ENCODE measurements at regions not wholly inside any gene's neighbourhood (a gene's known extent, or its start where the extent isn't known, plus 50 kb on each side); places are given as distances from the start of the nearest gene placed in this dataset.

DNA sequence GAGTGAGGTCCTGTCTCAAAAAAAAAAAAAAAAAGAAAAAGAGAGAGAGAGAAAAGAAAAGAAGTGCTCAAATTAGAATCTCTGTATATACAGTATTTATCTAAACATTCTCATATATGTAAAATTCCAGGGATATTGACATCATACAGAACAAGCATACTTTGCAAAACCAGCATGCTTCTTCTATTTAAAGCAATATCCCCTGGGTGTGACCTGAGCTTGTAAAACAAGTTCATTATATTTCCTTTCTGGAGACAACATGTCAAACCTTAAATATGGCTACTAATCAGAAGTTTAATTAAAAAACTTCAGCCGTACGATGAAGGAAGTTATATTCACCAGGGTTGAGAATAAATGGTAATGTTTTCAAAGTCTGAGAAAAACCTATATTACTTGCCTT lies 175.8 kb upstream of the HMGA2 start:
- H3K4me3 ChIP-seq (ENCODE audit: low read depth, low read length) = no peak overlapping the region
- WGBS = 68% methylated on average over 2 of the region's 2 CpGs
- no peak for DNase-seq (ENCODE audit: extremely low spot score)
- H3K4me1 ChIP-seq (ENCODE audit: insufficient read depth) = no peaks in the 10 kb centered on the region
- no peaks in the 10 kb centered on the region for H3K36me3 ChIP-seq (ENCODE audit: insufficient read depth)
- no peak overlapping the region for H3K27ac ChIP-seq (ENCODE audit: low read depth)

DNA sequence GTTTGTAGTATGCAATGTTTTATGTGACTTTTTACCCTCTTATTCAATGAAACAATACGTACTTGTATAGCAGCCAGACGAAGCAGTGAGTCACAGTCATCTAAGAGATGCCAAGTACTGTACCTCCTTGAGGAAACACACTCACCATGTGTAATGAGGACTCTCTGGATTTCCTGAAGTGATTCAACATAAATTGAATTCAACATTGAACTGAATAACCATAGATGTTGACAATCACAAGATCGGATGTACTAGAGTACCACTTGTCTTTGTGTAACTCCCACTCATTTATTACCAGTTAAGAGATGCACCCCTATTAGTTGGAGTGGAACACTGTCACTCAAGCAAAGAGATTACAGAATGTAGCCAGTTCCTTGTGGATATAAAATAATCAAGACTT lies 175.2 kb upstream of the HMGA2 start:
- Histone ChIP-seq H3K4me1 (ENCODE audit: insufficient read depth) (no peaks in the 10 kb centered on the region), H3K4me3 (ENCODE audit: low read depth, low read length) (no peak overlapping the region), H3K36me3 (ENCODE audit: insufficient read depth) (no peaks in the 10 kb centered on the region), H3K27ac (ENCODE audit: low read depth) (no peak overlapping the region)
- 48% methylated on average over 3 of the region's 3 CpGs for WGBS
- DNase-seq (ENCODE audit: extremely low spot score) = peak; percentile 7

DNA sequence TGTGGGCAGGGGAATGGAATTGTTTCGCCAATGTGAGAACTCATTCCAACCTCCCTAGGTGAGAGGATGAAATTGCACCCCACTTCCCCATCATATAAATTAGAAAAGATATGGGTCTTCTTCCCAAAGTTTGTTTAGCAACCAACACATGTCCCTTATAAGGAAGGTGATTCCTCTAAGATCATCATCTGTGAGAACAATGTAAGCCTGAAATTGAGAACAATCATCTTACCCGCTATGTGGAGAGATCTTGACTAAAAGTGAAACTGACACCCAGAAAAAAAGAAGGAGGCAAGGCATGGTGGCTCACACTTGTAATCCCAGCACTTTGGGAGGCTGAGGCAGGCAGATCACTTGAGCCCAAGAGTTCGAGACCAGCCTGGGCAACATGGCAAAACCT lies 173.2 kb upstream of the HMGA2 start:
- Histone ChIP-seq H3K27ac (ENCODE audit: low read depth) (no peak overlapping the region), H3K4me1 (ENCODE audit: insufficient read depth) (no peaks in the 10 kb centered on the region), H3K4me3 (ENCODE audit: low read depth, low read length) (no peak overlapping the region), H3K36me3 (ENCODE audit: insufficient read depth) (no peaks in the 10 kb centered on the region)
- DNase-seq (ENCODE audit: extremely low spot score) = no peak
- 95% methylated on average over 3 of the region's 3 CpGs for WGBS

DNA sequence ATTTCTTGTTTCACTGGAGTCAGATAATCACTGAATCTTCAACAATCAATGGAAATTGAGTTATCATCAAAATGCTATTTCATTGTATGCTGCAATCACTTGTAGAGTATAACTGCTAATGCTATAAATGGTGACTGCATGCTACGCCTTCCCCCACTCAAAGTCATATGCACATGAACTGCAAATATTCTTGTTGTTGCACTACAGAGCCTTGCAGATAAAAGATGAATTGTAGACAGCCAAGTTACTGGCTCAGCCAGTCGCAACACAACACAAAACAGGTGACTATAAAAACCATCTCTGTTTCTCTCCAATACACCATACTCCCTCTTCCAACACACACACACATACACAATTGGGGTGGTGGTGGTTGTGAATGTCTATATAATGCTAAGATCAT lies 171.0 kb upstream of the HMGA2 start:
- DNase-seq (ENCODE audit: extremely low spot score) = no peak
- no peak overlapping the region for H3K4me3 ChIP-seq (ENCODE audit: low read depth, low read length)
- H3K36me3 ChIP-seq (ENCODE audit: insufficient read depth) = no peaks in the 10 kb centered on the region
- WGBS = 85% methylated on average over 2 of the region's 2 CpGs
- H3K27ac ChIP-seq (ENCODE audit: low read depth) = no peak overlapping the region
- H3K4me1 ChIP-seq (ENCODE audit: insufficient read depth) = no peaks in the 10 kb centered on the region

GRCh38 chr12:65653946-65654629 lies 170.2 kb upstream of the HMGA2 start:
- Histone ChIP-seq H3K4me3 (ENCODE audit: low read depth, low read length) (no peak overlapping the region), H3K27ac (ENCODE audit: low read depth) (no peak overlapping the region), H3K4me1 (ENCODE audit: insufficient read depth) (no peaks in the 10 kb centered on the region), H3K36me3 (ENCODE audit: insufficient read depth) (no peaks in the 10 kb centered on the region)
- WGBS = 78% methylated on average over 8 of the region's 8 CpGs
- no peak for DNase-seq (ENCODE audit: extremely low spot score)

GRCh38 chr12:65655074-65655493 lies 169.2 kb upstream of the HMGA2 start:
- H3K4me3 ChIP-seq (ENCODE audit: low read depth, low read length) = no peak overlapping the region
- no peaks in the 10 kb centered on the region for H3K4me1 ChIP-seq (ENCODE audit: insufficient read depth)
- WGBS = 79% methylated on average over 7 of the region's 7 CpGs
- H3K36me3 ChIP-seq (ENCODE audit: insufficient read depth) = no peaks in the 10 kb centered on the region
- no peak for DNase-seq (ENCODE audit: extremely low spot score)
- H3K27ac ChIP-seq (ENCODE audit: low read depth) = no peak overlapping the region

- H3K27ac ChIP-seq (ENCODE audit: low read depth) = no peak overlapping the region
- no peaks in the 10 kb centered on the region for H3K36me3 ChIP-seq (ENCODE audit: insufficient read depth)
- H3K4me1 ChIP-seq (ENCODE audit: insufficient read depth) = no peaks in the 10 kb centered on the region
- DNase-seq (ENCODE audit: extremely low spot score) = no peak
- H3K4me3 ChIP-seq (ENCODE audit: low read depth, low read length) = no peak overlapping the region
- WGBS = 95% methylated on average over 2 of the region's 2 CpGs
Measured at GRCh38 chr12:65656156-65656882, 168.0 kb upstream of the HMGA2 start.

GRCh38 chr12:65656891-65657351 lies 167.4 kb upstream of the HMGA2 start:
- H3K4me1 ChIP-seq (ENCODE audit: insufficient read depth) = no peaks in the 10 kb centered on the region
- no peak for DNase-seq (ENCODE audit: extremely low spot score)
- no peaks in the 10 kb centered on the region for H3K36me3 ChIP-seq (ENCODE audit: insufficient read depth)
- H3K27ac ChIP-seq (ENCODE audit: low read depth) = no peak overlapping the region
- 88% methylated on average over 3 of the region's 3 CpGs for WGBS
- no peak overlapping the region for H3K4me3 ChIP-seq (ENCODE audit: low read depth, low read length)

DNA sequence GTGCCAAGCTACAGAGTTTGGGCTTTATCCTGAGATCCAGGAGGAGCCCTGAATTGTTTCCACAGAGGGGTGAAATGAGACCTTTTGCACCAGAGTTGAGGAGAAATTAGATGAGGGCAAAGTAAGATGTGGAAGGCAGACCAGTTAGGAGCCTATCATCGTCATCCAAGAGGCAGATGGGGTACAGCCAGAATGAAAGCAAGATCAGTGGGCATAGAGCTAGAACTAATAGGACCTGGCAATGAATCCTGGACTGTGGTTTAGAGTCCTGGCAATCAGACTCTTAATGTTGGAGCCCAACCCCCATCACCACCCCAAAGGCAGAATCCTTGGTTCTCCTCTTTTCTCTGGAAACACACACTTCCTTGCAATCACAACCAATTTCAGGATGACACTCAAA lies 166.6 kb upstream of the HMGA2 start:
- Histone ChIP-seq H3K36me3 (ENCODE audit: insufficient read depth) (no peaks in the 10 kb centered on the region), H3K4me1 (ENCODE audit: insufficient read depth) (no peaks in the 10 kb centered on the region), H3K27ac (ENCODE audit: low read depth) (no peak overlapping the region), H3K4me3 (ENCODE audit: low read depth, low read length) (no peak overlapping the region)
- 96% methylated on average over 1 of the region's 1 CpG for WGBS
- DNase-seq (ENCODE audit: extremely low spot score) = no peak

GRCh38 chr12:65658360-65658759 lies 165.9 kb upstream of the HMGA2 start:
- Histone ChIP-seq H3K4me1 (ENCODE audit: insufficient read depth) (no peaks in the 10 kb centered on the region), H3K4me3 (ENCODE audit: low read depth, low read length) (no peak overlapping the region), H3K36me3 (ENCODE audit: insufficient read depth) (no peaks in the 10 kb centered on the region), H3K27ac (ENCODE audit: low read depth) (no peak overlapping the region)
- WGBS = 96% methylated on average over 2 of the region's 2 CpGs
- no peak for DNase-seq (ENCODE audit: extremely low spot score)

- H3K4me1 ChIP-seq (ENCODE audit: insufficient read depth) = no peaks in the 10 kb centered on the region
- H3K4me3 ChIP-seq (ENCODE audit: low read depth, low read length) = no peak overlapping the region
- H3K36me3 ChIP-seq (ENCODE audit: insufficient read depth) = no peaks in the 10 kb centered on the region
- no peak overlapping the region for H3K27ac ChIP-seq (ENCODE audit: low read depth)
- WGBS = 74% methylated on average over 1 of the region's 1 CpG
- DNase-seq (ENCODE audit: extremely low spot score) = no peak
Measured at GRCh38 chr12:65659681-65660080, 164.6 kb upstream of the HMGA2 start.

DNA sequence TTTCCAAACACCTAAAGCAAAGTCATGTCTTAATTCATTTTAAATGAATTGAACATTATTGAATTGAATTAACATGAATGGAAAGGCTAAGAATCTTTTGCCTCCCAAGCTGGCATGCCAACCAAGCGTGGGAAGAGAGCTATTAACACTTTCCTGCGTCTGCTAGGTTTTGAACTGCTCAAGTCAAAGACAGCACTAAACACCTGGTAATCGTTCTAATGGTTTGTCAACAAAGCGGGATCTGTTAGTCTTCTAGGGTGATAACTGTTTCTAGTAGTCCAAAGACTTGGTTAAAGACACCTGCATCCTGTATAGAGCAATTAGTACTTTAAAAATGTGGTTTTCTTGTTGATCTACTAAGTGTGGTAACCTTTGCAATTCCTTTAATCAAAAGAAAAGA lies 164.2 kb upstream of the HMGA2 start:
- Histone ChIP-seq H3K4me3 (ENCODE audit: low read depth, low read length) (no peak overlapping the region), H3K4me1 (ENCODE audit: insufficient read depth) (no peaks in the 10 kb centered on the region), H3K36me3 (ENCODE audit: insufficient read depth) (no peaks in the 10 kb centered on the region), H3K27ac (ENCODE audit: low read depth) (no peak overlapping the region)
- WGBS = 64% methylated on average over 4 of the region's 4 CpGs
- no peak for DNase-seq (ENCODE audit: extremely low spot score)

GRCh38 chr12:65660836-65661235 lies 163.4 kb upstream of the HMGA2 start:
- Histone ChIP-seq H3K27ac (ENCODE audit: low read depth) (no peak overlapping the region), H3K4me3 (ENCODE audit: low read depth, low read length) (no peak overlapping the region), H3K36me3 (ENCODE audit: insufficient read depth) (no peaks in the 10 kb centered on the region), H3K4me1 (ENCODE audit: insufficient read depth) (no peaks in the 10 kb centered on the region)
- WGBS = 95% methylated on average over 7 of the region's 7 CpGs
- DNase-seq (ENCODE audit: extremely low spot score) = no peak

DNA sequence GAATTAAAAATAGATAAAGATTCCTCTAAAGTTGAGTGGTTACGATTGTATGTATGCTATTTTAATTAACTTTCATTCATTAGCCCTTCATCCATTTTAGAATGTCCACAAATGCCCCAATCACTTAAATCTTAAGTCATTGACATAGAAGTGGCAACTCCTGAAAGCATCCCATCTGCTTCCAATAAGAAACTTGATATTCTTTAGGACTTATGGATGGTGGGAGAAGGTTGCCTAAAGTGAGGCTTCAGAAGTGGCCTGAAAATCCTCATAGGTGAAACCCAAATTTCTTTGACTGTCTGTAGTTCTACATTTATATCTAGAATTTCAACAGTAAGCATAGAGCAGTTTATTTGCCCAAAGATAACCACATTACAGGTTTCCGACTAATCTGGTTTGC lies 161.7 kb upstream of the HMGA2 start:
- WGBS = 87% methylated on average over 2 of the region's 2 CpGs

More for the DNA sequence above, 161.7 kb upstream of the HMGA2 start:
- Histone ChIP-seq H3K4me1 (ENCODE audit: insufficient read depth) (no peaks in the 10 kb centered on the region), H3K4me3 (ENCODE audit: low read depth, low read length) (no peak overlapping the region), H3K27ac (ENCODE audit: low read depth) (no peak overlapping the region), H3K36me3 (ENCODE audit: insufficient read depth) (peaks cover 2% of the 10 kb centered on the region)
- DNase-seq (ENCODE audit: extremely low spot score) = no peak

Measured in urinary bladder (tissue), 3 donors.